ENCODE measurements at regions not wholly inside any gene's neighbourhood (a gene's known extent, or its start where the extent isn't known, plus 50 kb on each side); places are given as distances from the start of the nearest gene placed in this dataset.

GRCh38 chr13:50404769-50405168 is 389.5 kb downstream of the KCNRG start:
- TF ChIP-seq CTCF (IDR thresholded peaks at IDR 0.05) (no peak), POLR2A (IDR thresholded peaks at IDR 0.05) (no peak), POLR2AphosphoS5 (IDR thresholded peaks at IDR 0.05) (no peak), EP300 (IDR thresholded peaks at IDR 0.05) (no peak)
